NB4 (cell line): ENCODE measurements at regions not wholly inside any gene's neighbourhood (a gene's known extent, or its start where the extent isn't known, plus 50 kb on each side); places are given as distances from the start of the nearest gene placed in this dataset.

Experiments
- CTCF ChIP-seq: IDR thresholded peaks from one replicate; pipeline ENCODE4 v1.5.1; 2012; ENCODE audit warnings: low read depth, low read length
- POLR2A ChIP-seq: IDR thresholded peaks from 2 replicates; pipeline ENCODE4 v1.6.1; 2011; ENCODE audit warnings: mild to moderate bottlenecking; ENCODE audit not compliant: insufficient read length; ENCODE audit errors: extremely low read depth

- no peak for TF ChIP-seq CTCF
- no peak for TF ChIP-seq POLR2A
These were observed 351.2 kb upstream of the C9orf72 start for GRCh38 chr9:27924502-27924901.
